Chondrocyte (in vitro differentiated cells): ENCODE measurements at regions not wholly inside any gene's neighbourhood (a gene's known extent, or its start where the extent isn't known, plus 50 kb on each side); places are given as distances from the start of the nearest gene placed in this dataset.

ENCODE experiments used
- DNase-seq: peaks from one replicate; pipeline ENCODE4 v3.0.0; 2021; ENCODE audit warnings: mixed read lengths, low spot score
- H3K27ac Mint-ChIP-seq: one replicate; pipeline ENCODE4 v1.8.0; 2021; ENCODE audit warnings: mild to moderate bottlenecking, moderate library complexity, mixed read lengths; ENCODE audit not compliant: unreplicated experiment
- H3K27me3 Mint-ChIP-seq: 2 replicates; pipeline ENCODE4 v1.8.0; 2021; ENCODE audit warnings: low read depth, mixed read lengths
- H3K36me3 Mint-ChIP-seq: 2 replicates; pipeline ENCODE4 v1.8.0; 2021; ENCODE audit warnings: low read depth, mixed read lengths
- H3K4me1 Mint-ChIP-seq: 2 replicates; pipeline ENCODE4 v1.8.0; 2021; ENCODE audit warnings: low read depth, mild to moderate bottlenecking, mixed read lengths
- H3K4me3 Mint-ChIP-seq: one replicate; pipeline ENCODE4 v1.8.0; 2021; ENCODE audit warnings: mild to moderate bottlenecking, moderate library complexity, mixed read lengths; ENCODE audit not compliant: unreplicated experiment
- H3K9me3 Mint-ChIP-seq: 2 replicates; pipeline ENCODE4 v1.8.0; 2021; ENCODE audit warnings: low read depth, mixed read lengths
- TF ChIP-seq, protein P1 (sequence below): fragments of 200-600 bp; sonication (generic); IDR thresholded peaks from 2 replicates; pipeline ENCODE4 v1.5.0; 2021; ENCODE audit warnings: antibody characterized with exemption, mild to moderate bottlenecking, moderate library complexity

DNA sequence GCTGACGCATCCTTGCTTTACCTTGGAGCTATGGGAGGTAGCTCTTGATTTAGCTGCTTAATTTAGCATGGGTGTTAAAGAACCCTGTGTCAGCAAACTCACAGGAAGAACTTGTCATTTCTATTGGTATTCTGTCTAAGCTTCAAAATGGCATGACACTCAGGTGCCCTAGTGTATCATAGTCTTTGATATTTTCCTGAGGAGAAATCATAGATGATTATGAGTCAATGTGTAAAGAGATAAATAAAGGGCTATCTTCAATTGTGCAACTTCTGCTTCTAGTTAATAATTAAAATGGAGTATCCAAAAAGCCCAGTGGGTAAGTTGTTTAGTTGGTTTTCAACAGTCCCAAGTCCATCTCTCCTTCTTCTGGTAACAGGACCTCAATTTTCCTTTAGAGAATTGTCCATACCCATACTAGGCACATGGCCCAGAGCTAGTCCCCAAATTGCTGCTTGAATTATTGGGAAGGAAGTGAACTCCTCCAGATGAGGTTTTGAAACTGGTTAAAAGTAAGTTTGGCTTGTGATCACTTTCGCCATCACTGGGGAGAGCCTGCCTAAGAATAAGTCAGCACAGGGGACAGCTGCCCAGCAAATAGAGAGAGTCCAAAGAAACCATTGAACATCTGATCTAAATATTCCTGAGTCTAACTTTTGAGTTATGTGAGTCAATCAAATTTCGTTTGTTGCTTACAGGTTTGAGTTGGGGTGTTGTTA lies 169.0 kb upstream of the PHYHIPL start:
- H3K4me1 Mint-ChIP-seq, result peaks cover 19% of the 10 kb centered on the region
- H3K36me3 Mint-ChIP-seq, result peaks cover 1% of the 10 kb centered on the region
- H3K4me3 Mint-ChIP-seq, result no peak overlapping the region
- no peak overlapping the region for H3K27ac Mint-ChIP-seq
- peaks cover 4% of the 10 kb centered on the region for H3K9me3 Mint-ChIP-seq
- no peaks in the 10 kb centered on the region for H3K27me3 Mint-ChIP-seq
- no peak for DNase-seq
- TF ChIP-seq, protein P1, sequence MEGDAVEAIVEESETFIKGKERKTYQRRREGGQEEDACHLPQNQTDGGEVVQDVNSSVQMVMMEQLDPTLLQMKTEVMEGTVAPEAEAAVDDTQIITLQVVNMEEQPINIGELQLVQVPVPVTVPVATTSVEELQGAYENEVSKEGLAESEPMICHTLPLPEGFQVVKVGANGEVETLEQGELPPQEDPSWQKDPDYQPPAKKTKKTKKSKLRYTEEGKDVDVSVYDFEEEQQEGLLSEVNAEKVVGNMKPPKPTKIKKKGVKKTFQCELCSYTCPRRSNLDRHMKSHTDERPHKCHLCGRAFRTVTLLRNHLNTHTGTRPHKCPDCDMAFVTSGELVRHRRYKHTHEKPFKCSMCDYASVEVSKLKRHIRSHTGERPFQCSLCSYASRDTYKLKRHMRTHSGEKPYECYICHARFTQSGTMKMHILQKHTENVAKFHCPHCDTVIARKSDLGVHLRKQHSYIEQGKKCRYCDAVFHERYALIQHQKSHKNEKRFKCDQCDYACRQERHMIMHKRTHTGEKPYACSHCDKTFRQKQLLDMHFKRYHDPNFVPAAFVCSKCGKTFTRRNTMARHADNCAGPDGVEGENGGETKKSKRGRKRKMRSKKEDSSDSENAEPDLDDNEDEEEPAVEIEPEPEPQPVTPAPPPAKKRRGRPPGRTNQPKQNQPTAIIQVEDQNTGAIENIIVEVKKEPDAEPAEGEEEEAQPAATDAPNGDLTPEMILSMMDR, result no peak

DNA sequence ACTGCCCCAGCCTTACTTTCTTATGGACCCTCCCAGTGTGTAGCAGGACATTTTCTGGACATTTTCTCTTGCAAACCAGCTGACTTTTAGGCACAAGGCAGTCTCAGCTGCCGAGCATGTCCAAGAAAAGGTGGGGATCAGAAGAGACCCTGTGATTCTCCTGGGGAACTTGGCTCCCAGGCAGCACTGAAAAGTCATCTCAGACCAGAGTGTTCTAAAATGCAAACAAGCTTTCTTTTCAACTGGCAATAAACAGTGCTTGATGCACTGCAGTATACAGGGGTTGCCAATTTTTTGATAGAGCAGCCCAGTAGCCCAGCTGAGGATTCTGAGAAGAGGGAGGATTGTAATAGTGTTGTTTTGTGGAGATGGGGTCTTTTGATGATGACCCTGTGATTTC lies 168.0 kb upstream of the PHYHIPL start:
- H3K4me1 Mint-ChIP-seq, result peaks cover 19% of the 10 kb centered on the region
- H3K27me3 Mint-ChIP-seq, result no peaks in the 10 kb centered on the region
- no peak overlapping the region for H3K27ac Mint-ChIP-seq
- peaks cover 1% of the 10 kb centered on the region for H3K36me3 Mint-ChIP-seq
- TF ChIP-seq, protein P1, result no peak
- H3K9me3 Mint-ChIP-seq, result peaks cover 4% of the 10 kb centered on the region
- no peak overlapping the region for H3K4me3 Mint-ChIP-seq
- no peak for DNase-seq

DNA sequence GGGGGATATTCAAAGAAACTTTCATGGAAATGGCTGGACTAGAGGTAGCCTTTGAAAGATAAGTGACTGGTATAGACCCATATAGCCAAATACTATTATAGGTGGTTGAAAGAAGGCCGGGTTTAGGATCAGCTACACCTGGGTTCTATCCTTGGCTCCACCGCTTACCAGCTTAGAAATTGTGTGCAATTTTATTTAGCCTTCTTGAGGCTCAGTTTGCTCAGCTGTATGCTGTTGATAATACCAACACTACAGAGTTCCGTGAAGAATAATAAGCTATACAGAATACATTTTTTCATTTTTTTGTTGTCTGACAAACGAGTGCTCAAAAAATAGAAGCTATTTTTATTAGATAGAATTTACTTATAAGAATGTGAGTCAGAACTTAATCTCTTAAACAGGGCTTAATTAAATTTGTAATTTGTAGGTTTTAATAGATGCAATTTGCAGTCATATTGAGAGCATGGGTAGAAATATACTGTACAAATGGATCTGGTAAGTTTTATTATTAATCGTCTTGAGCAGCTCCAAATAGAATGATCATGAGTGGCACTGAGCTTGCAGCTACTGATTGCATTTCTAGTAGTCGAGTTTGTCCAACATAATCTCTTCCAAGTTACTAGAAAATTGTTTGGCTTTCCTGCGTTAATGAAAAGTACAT lies 164.3 kb upstream of the PHYHIPL start:
- Mint-ChIP-seq H3K4me1 (peaks cover 7% of the 10 kb centered on the region), H3K36me3 (no peaks in the 10 kb centered on the region), H3K27me3 (no peaks in the 10 kb centered on the region), H3K27ac (no peak overlapping the region), H3K9me3 (no peaks in the 10 kb centered on the region), H3K4me3 (no peak overlapping the region)
- TF ChIP-seq, protein P1, result no peak
- DNase-seq, result no peak

DNA sequence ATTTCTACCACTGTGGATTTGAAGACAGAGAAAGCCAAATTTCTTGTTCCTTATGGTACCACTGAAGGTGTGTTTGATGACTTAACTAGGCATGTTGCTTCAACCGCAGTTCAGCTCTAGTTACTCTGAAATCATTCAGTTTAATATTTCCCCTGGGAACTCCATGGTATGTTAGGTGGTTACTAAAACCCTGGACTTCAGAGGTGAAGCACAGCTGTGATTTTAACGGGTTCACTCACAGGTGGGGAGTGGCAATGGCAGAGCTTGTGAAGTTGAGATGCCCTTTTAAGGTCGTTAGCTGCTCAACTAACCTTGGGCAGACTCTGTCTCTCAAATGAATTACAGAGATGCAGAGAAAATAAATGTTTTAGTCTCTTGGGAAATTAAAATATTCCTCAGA lies 163.6 kb upstream of the PHYHIPL start:
- Mint-ChIP-seq H3K27me3 (no peaks in the 10 kb centered on the region), H3K4me3 (no peak overlapping the region), H3K4me1 (peaks cover 4% of the 10 kb centered on the region), H3K27ac (no peak overlapping the region), H3K36me3 (no peaks in the 10 kb centered on the region), H3K9me3 (peaks cover 2% of the 10 kb centered on the region)
- TF ChIP-seq, protein P1, result no peak
- DNase-seq, result no peak

DNA sequence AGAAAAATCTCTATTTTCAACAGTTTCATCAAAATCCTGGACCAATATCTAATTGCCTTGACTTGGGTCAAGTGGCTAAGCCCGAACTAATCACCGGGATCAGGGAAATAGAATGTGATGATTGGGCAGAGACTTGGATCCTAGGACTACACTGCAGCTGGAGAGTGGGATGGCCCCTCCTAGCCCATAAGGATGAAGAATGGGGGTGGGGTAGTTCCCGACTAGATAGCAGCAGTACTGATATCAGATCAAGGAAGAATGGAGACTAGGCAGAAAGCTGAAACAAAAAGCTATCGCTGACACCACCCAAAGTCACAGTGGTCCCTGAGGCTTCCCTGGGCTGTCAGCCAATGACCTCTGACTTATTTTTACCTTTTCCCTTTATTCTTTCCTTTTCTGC lies 160.4 kb upstream of the PHYHIPL start:
- H3K4me1 Mint-ChIP-seq, result peaks cover 20% of the 10 kb centered on the region
- no peaks in the 10 kb centered on the region for H3K36me3 Mint-ChIP-seq
- no peak overlapping the region for H3K4me3 Mint-ChIP-seq
- DNase-seq, result no peak
- no peaks in the 10 kb centered on the region for H3K27me3 Mint-ChIP-seq
- TF ChIP-seq, protein P1, result no peak
- no peak overlapping the region for H3K27ac Mint-ChIP-seq
- peaks cover 2% of the 10 kb centered on the region for H3K9me3 Mint-ChIP-seq
